ENCODE measurements at regions not wholly inside any gene's neighbourhood (a gene's known extent, or its start where the extent isn't known, plus 50 kb on each side); places are given as distances from the start of the nearest gene placed in this dataset.

- TF ChIP-seq POLR2A (IDR thresholded peaks at IDR 0.05; ENCODE audit: low read depth, low read length), result no peak
- TF ChIP-seq POLR2AphosphoS5 (IDR thresholded peaks at IDR 0.05; ENCODE audit: low read depth, low read length), result no peak
- no peak for TF ChIP-seq TAF1 (IDR thresholded peaks at IDR 0.05; ENCODE audit: borderline replicate concordance, low read depth, low read length)
Measured at GRCh38 chr3:147846293-147846692, 437.1 kb downstream of the ZIC1 start.
